Left cardiac atrium (tissue), 4 donors: ENCODE measurements at regions not wholly inside any gene's neighbourhood (a gene's known extent, or its start where the extent isn't known, plus 50 kb on each side); places are given as distances from the start of the nearest gene placed in this dataset.
A peak's percentile ranks its signal among the peaks of the same experiment; 100 is the strongest.
"Not testable (repeated sequence)": the region's sequence is repeated elsewhere in the genome, so short reads cannot be mapped to it uniquely, and the experiment has no call there.

Source experiments
- ATAC-seq, 2 donors: fragments of 200-7000 bp; cut with Tn5 transposase; one replicate each; pipeline ENCODE4 v1.9.1; 2020; ENCODE audit warnings: mild to moderate bottlenecking in 2 of 2, moderate library complexity in 2 of 2
- DNase-seq: peaks from one replicate; pipeline ENCODE4 v3.0.0-alpha.2; 2020
- intact Hi-C, 2 donors: fragments of 100-400 bp; cut with DNase I; formaldehyde crosslinking; loops; one replicate each; pipeline versions ENCODE4 v1.14.1 to v1.15.1; 2022 to 2023
- donor health status: DM: no; HTN: yes; CAD: no.
- donor health status: DM: no; HTN: yes; CAD: no; lungs with severe emphysema.
- donor health status: DM: yes; HTN: yes; CAD: no.
- donor health status: Dilated cardiomyopathy.

GRCh38 chr2:12918138-12918834 is 201.6 kb downstream of the TRIB2 start:
- peak; percentile 41 to 55 for ATAC-seq
- DNase-seq = no peak
- intact Hi-C loops = loop anchor here in 1 of 2 donors (5.0 kb wide), 1 partner anchor 111 kb away; no protein-coding TSS in a partner anchor

- intact Hi-C loops = loop anchor here in 1 of 2 donors (5.0 kb wide), 1 partner anchor 112 kb away; no protein-coding TSS in a partner anchor
- DNase-seq (peak; percentile 83), ATAC-seq (peak; percentile 88 to 94)
Observed at GRCh38 chr2:12918835-12919445, 202.2 kb downstream of the TRIB2 start.

- ATAC-seq (no peak), DNase-seq (no peak)
- intact Hi-C loops = no loop called here
Observed at GRCh38 chr2:12921321-12921720, 204.6 kb downstream of the TRIB2 start.

- intact Hi-C loops = no loop called here
- DNase-seq (no peak), ATAC-seq (peak in 1 of 2 donors; percentile 42)
Observed at GRCh38 chr2:12923907-12924610, 207.3 kb downstream of the TRIB2 start.

- ATAC-seq, DNase-seq, intact Hi-C loops: not testable (repeated sequence)
Observed at GRCh38 chr2:12926641-12927040, 209.9 kb downstream of the TRIB2 start.

GRCh38 chr2:12928197-12928774 is 211.6 kb downstream of the TRIB2 start:
- ATAC-seq (no peak), DNase-seq (no peak)
- intact Hi-C loops = loop anchor here in 1 of 2 donors (2.0 kb wide), 1 partner anchor 207 kb away; no protein-coding TSS in a partner anchor

GRCh38 chr2:12928775-12929401 is 212.2 kb downstream of the TRIB2 start:
- DNase-seq (no peak), ATAC-seq (peak in 1 of 2 donors; percentile 10)
- intact Hi-C loops = loop anchor here in 1 of 2 donors (2.0 kb wide), 1 partner anchor 208 kb away; no protein-coding TSS in a partner anchor

- DNase-seq (no peak), ATAC-seq (no peak)
- intact Hi-C loops = loop anchor here (2.0 to 10.0 kb wide), 3 partner anchors 207 to 1065 kb away; no protein-coding TSS in a partner anchor
Observed at GRCh38 chr2:12929758-12930157, 213.0 kb downstream of the TRIB2 start.

- ATAC-seq (no peak), DNase-seq (no peak)
- intact Hi-C loops = loop anchor here (5.0 to 10.0 kb wide), 2 partner anchors 208 to 1066 kb away; no protein-coding TSS in a partner anchor
Observed at GRCh38 chr2:12930391-12930790, 213.7 kb downstream of the TRIB2 start.

- ATAC-seq (peak; percentile 86 to 90), DNase-seq (no peak)
- intact Hi-C loops = loop anchor here (5.0 to 10.0 kb wide), 2 partner anchors 209 to 1067 kb away; no protein-coding TSS in a partner anchor
Observed at GRCh38 chr2:12931186-12931844, 214.6 kb downstream of the TRIB2 start.

GRCh38 chr2:12932192-12932591 is 215.5 kb downstream of the TRIB2 start:
- ATAC-seq = no peak
- intact Hi-C loops = loop anchor here (5.0 to 10.0 kb wide), 2 partner anchors 210 to 1067 kb away; no protein-coding TSS in a partner anchor

GRCh38 chr2:12934146-12934756 is 217.5 kb downstream of the TRIB2 start:
- intact Hi-C loops = loop anchor here (5.0 to 10.0 kb wide), 2 partner anchors 212 to 1069 kb away; no protein-coding TSS in a partner anchor
- ATAC-seq (no peak), DNase-seq (no peak)

More at GRCh38 chr2:12932192-12932591, 215.5 kb downstream of the TRIB2 start:
- no peak for DNase-seq

- DNase-seq (no peak), ATAC-seq (no peak)
- intact Hi-C loops = loop anchor here in 1 of 2 donors (5.0 to 10.0 kb wide), 2 partner anchors 67 to 1070 kb away; no protein-coding TSS in a partner anchor
Observed at GRCh38 chr2:12935222-12935621, 218.5 kb downstream of the TRIB2 start.

- intact Hi-C loops = loop anchor here in 1 of 2 donors (5.0 to 10.0 kb wide), 2 partner anchors 67 to 1071 kb away; no protein-coding TSS in a partner anchor
- ATAC-seq = no peak
- no peak for DNase-seq
Observed at GRCh38 chr2:12935796-12936195, 219.1 kb downstream of the TRIB2 start.

GRCh38 chr2:12941203-12941602 is 224.5 kb downstream of the TRIB2 start:
- ATAC-seq = no peak
- intact Hi-C loops = no loop called here

GRCh38 chr2:12948231-12948960 is 231.7 kb downstream of the TRIB2 start:
- ATAC-seq (no peak), DNase-seq (no peak)
- intact Hi-C loops = no loop called here

More at GRCh38 chr2:12941203-12941602, 224.5 kb downstream of the TRIB2 start:
- no peak for DNase-seq

- intact Hi-C loops = no loop called here
- no peak for DNase-seq
- no peak for ATAC-seq
Observed at GRCh38 chr2:12948961-12949353, 232.2 kb downstream of the TRIB2 start.
